Right lobe of liver (tissue), 4 donors: ENCODE measurements at regions not wholly inside any gene's neighbourhood (a gene's known extent, or its start where the extent isn't known, plus 50 kb on each side); places are given as distances from the start of the nearest gene placed in this dataset.

ENCODE experiments used
- POLR2A ChIP-seq: fragments of 450-650 bp; IDR thresholded peaks from one replicate; pipeline ENCODE4 v1.6.1; 2017; ENCODE audit warnings: antibody characterized with exemption, mild to moderate bottlenecking
- TF ChIP-seq, protein P1 (sequence below), 4 donors: fragments of 200-600 bp in 3 of 4; fragments of 450-650 bp in 1 of 4; IDR thresholded peaks; one replicate each; pipeline versions ENCODE4 v1.5.1 to v1.8.0; 2016 to 2022; ENCODE audit warnings: antibody characterized with exemption in 4 of 4, mild to moderate bottlenecking in 2 of 4
- donor health status: DM: no; HTN: no; CAD: no.
- donor health status: DM: no; HTN: no; CAD: no.
- donor health status: DM: no; HTN: yes; CAD: no.

DNA sequence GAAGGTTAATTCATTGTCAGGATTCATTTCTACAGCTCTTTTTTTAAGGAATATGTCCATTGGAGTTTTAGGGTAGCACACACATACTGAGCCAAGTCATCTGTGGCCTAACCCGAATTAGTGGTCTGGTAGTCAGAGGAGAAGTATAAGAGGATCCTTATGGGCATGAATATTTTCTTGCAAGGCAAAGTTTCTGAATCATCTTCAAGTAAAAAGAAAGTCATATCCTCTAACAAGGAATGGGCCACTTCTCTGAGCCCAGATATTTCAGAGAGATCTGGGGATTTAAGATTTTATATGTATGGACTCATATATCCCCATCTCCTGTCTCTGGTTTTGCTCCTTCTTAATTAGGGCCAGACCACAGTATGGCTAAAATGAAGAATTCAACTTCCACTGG lies 99.2 kb upstream of the CDH8 start:
- TF ChIP-seq, protein P1, sequence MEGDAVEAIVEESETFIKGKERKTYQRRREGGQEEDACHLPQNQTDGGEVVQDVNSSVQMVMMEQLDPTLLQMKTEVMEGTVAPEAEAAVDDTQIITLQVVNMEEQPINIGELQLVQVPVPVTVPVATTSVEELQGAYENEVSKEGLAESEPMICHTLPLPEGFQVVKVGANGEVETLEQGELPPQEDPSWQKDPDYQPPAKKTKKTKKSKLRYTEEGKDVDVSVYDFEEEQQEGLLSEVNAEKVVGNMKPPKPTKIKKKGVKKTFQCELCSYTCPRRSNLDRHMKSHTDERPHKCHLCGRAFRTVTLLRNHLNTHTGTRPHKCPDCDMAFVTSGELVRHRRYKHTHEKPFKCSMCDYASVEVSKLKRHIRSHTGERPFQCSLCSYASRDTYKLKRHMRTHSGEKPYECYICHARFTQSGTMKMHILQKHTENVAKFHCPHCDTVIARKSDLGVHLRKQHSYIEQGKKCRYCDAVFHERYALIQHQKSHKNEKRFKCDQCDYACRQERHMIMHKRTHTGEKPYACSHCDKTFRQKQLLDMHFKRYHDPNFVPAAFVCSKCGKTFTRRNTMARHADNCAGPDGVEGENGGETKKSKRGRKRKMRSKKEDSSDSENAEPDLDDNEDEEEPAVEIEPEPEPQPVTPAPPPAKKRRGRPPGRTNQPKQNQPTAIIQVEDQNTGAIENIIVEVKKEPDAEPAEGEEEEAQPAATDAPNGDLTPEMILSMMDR (IDR thresholded peaks at IDR 0.05) = no peak
- TF ChIP-seq POLR2A = no peak
